A673 (cell line): ENCODE measurements at regions not wholly inside any gene's neighbourhood (a gene's known extent, or its start where the extent isn't known, plus 50 kb on each side); places are given as distances from the start of the nearest gene placed in this dataset.

Experiments used
- BruUV-seq: library from RNA; stranded (reverse); fragments of 400-500 nt; replicated peaks from 2 replicates; lab custom pipeline; 2021; lab: Mats Ljungman, UMichigan
- CTCF ChIA-PET: fragments of 300-600 bp; sonication (Branson Sonifier 250); formaldehyde crosslinking; loops from one replicate; lab custom pipeline; 2022; ENCODE audit warnings: antibody characterized with exemption; lab: Charles Lee
- POLR2A ChIA-PET: fragments of 300-600 bp; sonication (Branson Sonifier 250); formaldehyde crosslinking; loops from one replicate; lab custom pipeline; 2022; ENCODE audit warnings: antibody characterized with exemption; ENCODE audit not compliant: low non-redundant PET; lab: Charles Lee
- DNase-seq: peaks from one replicate; pipeline ENCODE4 v3.0.0-alpha.2; 2015; ENCODE audit warnings: low spot score
- H3K27ac ChIP-seq: fragments of 200-600 bp; sonication (generic); 2 replicates; pipeline ENCODE4 v1.5.1; 2016; ENCODE audit warnings: mixed run types, low read depth, mild to moderate bottlenecking, mixed read lengths, antibody characterized with exemption, low read length; ENCODE audit not compliant: poor library complexity, severe bottlenecking
- H3K27me3 ChIP-seq: fragments of 200-600 bp; sonication (generic); replicated peaks from 2 replicates; pipeline ENCODE4 v1.6.1; 2017; ENCODE audit warnings: mixed run types, low read depth, mild to moderate bottlenecking, mixed read lengths, antibody characterized with exemption, low read length; ENCODE audit not compliant: insufficient read depth, poor library complexity
- H3K36me3 ChIP-seq: fragments of 200-600 bp; sonication (generic); 2 replicates; pipeline ENCODE4 v1.6.1; 2016; ENCODE audit warnings: mixed run types, mild to moderate bottlenecking, mixed read lengths, antibody characterized with exemption, low read length; ENCODE audit not compliant: insufficient read depth, poor library complexity, severe bottlenecking
- H3K4me1 ChIP-seq: fragments of 200-600 bp; sonication (generic); 2 replicates; pipeline ENCODE4 v1.6.1; 2017; ENCODE audit warnings: mixed run types, mild to moderate bottlenecking, mixed read lengths, antibody characterized with exemption, low read length; ENCODE audit not compliant: insufficient read depth, poor library complexity, severe bottlenecking
- H3K4me3 ChIP-seq: fragments of 200-600 bp; sonication (generic); 2 replicates; pipeline ENCODE4 v1.5.1; 2016; ENCODE audit warnings: low read depth, mixed run types, mild to moderate bottlenecking, mixed read lengths, low read length; ENCODE audit not compliant: poor library complexity, severe bottlenecking
- H3K9me3 ChIP-seq: fragments of 200-600 bp; sonication (generic); 2 replicates; pipeline ENCODE4 v1.6.1; 2016; ENCODE audit warnings: mixed run types, low read depth, mild to moderate bottlenecking, mixed read lengths, antibody characterized with exemption, low read length; ENCODE audit not compliant: poor library complexity, severe bottlenecking
- EZH2 ChIP-seq: fragments of 200-600 bp; sonication (generic); IDR thresholded peaks from 2 replicates; pipeline ENCODE4 v1.6.1; 2017; ENCODE audit warnings: borderline replicate concordance, low read depth, mild to moderate bottlenecking, mixed read lengths, antibody characterized with exemption, low read length; ENCODE audit not compliant: poor library complexity, severe bottlenecking
- intact Hi-C: fragments of 100-400 bp; cut with micrococcal nuclease; formaldehyde crosslinking; loops from one replicate; pipeline ENCODE4 v1.10.0; 2022; ENCODE audit not compliant: unreplicated experiment
- TF ChIP-seq, protein P1 (sequence below): fragments of 300-800, 200-600 bp; sonication (generic); conservative IDR thresholded peaks from 2 replicates; pipeline ENCODE4 v1.5.1; 2017; ENCODE audit warnings: low read depth, mild to moderate bottlenecking, antibody characterized with exemption, low read length, moderate library complexity, mixed read lengths

DNA sequence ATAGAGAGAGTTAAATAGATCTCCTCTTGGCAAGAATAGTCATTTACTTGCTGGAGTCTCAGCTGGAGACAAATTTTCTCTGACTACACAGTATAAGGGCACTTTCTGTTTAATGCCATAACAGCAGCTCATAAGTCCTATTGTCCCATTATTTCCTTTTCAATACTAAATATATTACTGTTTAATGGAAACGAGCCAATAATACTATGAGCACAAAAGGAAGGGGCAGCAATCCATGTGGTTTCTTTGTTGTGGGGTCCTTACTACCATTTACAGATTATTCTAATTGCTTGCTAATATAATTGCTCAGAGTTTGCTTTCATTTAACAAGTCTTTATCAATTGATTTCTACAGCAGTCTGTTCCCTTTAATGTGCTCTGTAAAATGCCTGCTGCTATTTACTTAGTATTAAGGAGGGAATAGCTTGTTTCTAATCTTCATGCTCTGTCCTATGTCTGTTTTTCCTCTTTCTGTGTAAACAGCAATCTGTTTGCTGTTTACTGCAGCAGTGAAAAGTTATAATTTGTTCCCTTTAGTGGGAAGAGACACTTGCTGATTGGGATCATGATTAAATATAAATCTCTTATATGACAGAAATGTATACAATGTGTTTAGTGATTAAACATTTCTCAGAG lies 296.2 kb upstream of the SMIM30 start:
- Histone ChIP-seq H3K4me1 (no peaks in the 10 kb centered on the region), H3K27ac (no peak overlapping the region), H3K9me3 (no peaks in the 10 kb centered on the region), H3K36me3 (no peaks in the 10 kb centered on the region), H3K27me3 (no peaks in the 10 kb centered on the region), H3K4me3 (no peak overlapping the region)
- TF ChIP-seq, protein P1, sequence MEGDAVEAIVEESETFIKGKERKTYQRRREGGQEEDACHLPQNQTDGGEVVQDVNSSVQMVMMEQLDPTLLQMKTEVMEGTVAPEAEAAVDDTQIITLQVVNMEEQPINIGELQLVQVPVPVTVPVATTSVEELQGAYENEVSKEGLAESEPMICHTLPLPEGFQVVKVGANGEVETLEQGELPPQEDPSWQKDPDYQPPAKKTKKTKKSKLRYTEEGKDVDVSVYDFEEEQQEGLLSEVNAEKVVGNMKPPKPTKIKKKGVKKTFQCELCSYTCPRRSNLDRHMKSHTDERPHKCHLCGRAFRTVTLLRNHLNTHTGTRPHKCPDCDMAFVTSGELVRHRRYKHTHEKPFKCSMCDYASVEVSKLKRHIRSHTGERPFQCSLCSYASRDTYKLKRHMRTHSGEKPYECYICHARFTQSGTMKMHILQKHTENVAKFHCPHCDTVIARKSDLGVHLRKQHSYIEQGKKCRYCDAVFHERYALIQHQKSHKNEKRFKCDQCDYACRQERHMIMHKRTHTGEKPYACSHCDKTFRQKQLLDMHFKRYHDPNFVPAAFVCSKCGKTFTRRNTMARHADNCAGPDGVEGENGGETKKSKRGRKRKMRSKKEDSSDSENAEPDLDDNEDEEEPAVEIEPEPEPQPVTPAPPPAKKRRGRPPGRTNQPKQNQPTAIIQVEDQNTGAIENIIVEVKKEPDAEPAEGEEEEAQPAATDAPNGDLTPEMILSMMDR, result no peak
- TF ChIP-seq EZH2, result no peak
- DNase-seq, result peak; percentile 2
- ChIA-PET CTCF (no interaction called here), POLR2A (no interaction called here)
- no TSS peak for BruUV-seq
- intact Hi-C loops, result no loop called here

DNA sequence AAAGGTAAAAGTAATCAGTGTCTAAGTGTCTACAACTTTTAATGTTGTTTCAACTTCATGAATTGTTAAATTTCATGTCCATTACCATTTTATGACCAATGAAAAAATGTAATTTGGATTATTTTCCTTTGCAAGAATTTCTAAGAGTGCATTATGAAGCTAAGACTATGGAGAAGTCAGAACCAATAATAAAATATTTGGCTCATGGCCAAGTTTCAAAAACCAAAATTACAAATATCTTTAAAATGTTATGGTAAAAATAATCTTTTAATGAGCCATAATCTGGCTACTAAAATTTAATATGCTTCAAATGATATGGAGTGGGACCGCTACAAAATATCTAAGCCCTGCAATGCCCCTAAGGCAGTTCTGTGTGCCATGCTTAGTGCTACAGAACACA lies 294.1 kb upstream of the SMIM30 start:
- no TSS peak for BruUV-seq
- DNase-seq, result no peak
- intact Hi-C loops, result no loop called here
- no peaks in the 10 kb centered on the region for H3K36me3 ChIP-seq
- TF ChIP-seq, protein P1, result no peak
- no peak for TF ChIP-seq EZH2
- H3K9me3 ChIP-seq, result no peaks in the 10 kb centered on the region
- ChIA-PET POLR2A (no interaction called here), CTCF (no interaction called here)
- H3K27ac ChIP-seq, result no peak overlapping the region
- H3K4me3 ChIP-seq, result no peak overlapping the region
- H3K27me3 ChIP-seq, result no peaks in the 10 kb centered on the region
- no peaks in the 10 kb centered on the region for H3K4me1 ChIP-seq

DNA sequence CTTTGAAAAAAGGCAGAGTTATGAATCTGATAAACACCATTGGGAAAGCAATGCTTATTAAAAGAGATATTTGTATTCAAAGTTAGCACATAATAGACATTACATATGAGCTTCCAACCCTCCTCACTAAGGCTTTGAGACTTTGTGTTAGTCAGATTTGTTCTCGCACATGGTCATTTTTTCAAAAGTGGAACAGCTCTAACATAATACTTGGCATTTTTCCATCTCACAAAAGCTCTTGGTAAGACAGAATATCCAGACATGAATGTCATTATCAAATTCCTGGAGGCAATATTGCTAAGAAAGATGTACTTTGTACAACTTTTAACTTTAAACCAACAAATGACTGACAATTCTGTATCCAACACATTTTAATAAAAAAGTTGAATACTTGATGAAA lies 292.4 kb upstream of the SMIM30 start:
- Histone ChIP-seq H3K4me3 (no peak overlapping the region), H3K27me3 (no peaks in the 10 kb centered on the region), H3K4me1 (no peaks in the 10 kb centered on the region), H3K36me3 (no peaks in the 10 kb centered on the region), H3K9me3 (no peaks in the 10 kb centered on the region), H3K27ac (no peak overlapping the region)
- no peak for TF ChIP-seq EZH2
- TF ChIP-seq, protein P1, result no peak
- CTCF ChIA-PET, result no interaction called here
- POLR2A ChIA-PET, result no interaction called here
- no TSS peak for BruUV-seq
- intact Hi-C loops, result no loop called here
- DNase-seq, result no peak
